ENCODE measurements at regions not wholly inside any gene's neighbourhood (a gene's known extent, or its start where the extent isn't known, plus 50 kb on each side); places are given as distances from the start of the nearest gene placed in this dataset.

DNA sequence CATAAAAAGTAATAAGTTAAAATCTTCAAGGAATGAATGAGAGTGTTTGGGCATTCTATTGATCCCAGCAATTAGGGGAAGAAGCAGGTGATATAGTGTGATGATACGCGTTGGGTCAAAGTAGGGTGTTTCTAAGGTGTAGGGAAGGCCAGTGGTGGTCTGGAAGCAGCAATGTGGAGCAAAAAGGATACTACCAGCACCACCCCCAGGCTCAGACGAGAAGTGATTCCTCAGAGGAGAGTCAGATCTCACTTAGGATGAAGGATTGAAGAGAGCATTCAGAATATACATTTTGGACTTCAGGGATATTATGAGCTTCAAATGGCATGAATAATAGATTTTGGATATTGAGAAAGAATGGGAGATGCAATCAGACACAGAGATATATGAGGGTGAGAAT is 497.6 kb downstream of the RMST start:
- Histone ChIP-seq H3K27ac (ENCODE audit: low read depth in 2 of 2, low read length in 1 of 2) (no peak overlapping the region), H3K9me2 (no peaks in the 10 kb centered on the region), H3K9ac (no peak overlapping the region), H3K4me2 (no peak overlapping the region), H3K4me1 (ENCODE audit: control insufficient read depth in 1 of 2, insufficient read depth in 2 of 2, low read depth in 1 of 2, low read length in 1 of 2) (no peaks in the 10 kb centered on the region), H3F3A (replicated peaks; ENCODE audit: insufficient read depth) (no peaks in the 10 kb centered on the region), H2AFZ (ENCODE audit: low read depth) (no peak overlapping the region), H3K4me3 (ENCODE audit: low read depth in 2 of 2, low read length in 1 of 2) (no peak overlapping the region), H3K27me3 (ENCODE audit: insufficient read depth) (no peaks in the 10 kb centered on the region), H4K20me1 (ENCODE audit: insufficient read depth) (no peaks in the 10 kb centered on the region), H3K9me3 (no peaks in the 10 kb centered on the region), H3K79me2 (ENCODE audit: insufficient read depth) (no peaks in the 10 kb centered on the region), H3K36me3 (replicated peaks in 1 of 2; ENCODE audit: control insufficient read depth in 1 of 2, insufficient read depth in 2 of 2, low read length in 1 of 2) (no peaks in the 10 kb centered on the region)
- 64% methylated on average over 3 of the region's 3 CpGs for WGBS (ENCODE audit: low lambda C conversion rate)
- POLR2A ChIA-PET = no interaction called here
- CTCF ChIA-PET = interaction anchor here (0.6 to 3.7 kb wide), 28 partner anchors 9 to 973 kb away, joined by 3 to 31 read pairs (median 4); no protein-coding TSS in a partner anchor
- TF ChIP-seq RCOR1 (IDR thresholded peaks at IDR 0.05; ENCODE audit: low read length) (no peak), ELF1 (IDR thresholded peaks at IDR 0.05) (no peak)
- TF ChIP-seq, protein P1, sequence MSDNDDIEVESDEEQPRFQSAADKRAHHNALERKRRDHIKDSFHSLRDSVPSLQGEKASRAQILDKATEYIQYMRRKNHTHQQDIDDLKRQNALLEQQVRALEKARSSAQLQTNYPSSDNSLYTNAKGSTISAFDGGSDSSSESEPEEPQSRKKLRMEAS (IDR thresholded peaks at IDR 0.05; ENCODE audit: low read depth) = no peak
- DNase-seq = no peak

DNA sequence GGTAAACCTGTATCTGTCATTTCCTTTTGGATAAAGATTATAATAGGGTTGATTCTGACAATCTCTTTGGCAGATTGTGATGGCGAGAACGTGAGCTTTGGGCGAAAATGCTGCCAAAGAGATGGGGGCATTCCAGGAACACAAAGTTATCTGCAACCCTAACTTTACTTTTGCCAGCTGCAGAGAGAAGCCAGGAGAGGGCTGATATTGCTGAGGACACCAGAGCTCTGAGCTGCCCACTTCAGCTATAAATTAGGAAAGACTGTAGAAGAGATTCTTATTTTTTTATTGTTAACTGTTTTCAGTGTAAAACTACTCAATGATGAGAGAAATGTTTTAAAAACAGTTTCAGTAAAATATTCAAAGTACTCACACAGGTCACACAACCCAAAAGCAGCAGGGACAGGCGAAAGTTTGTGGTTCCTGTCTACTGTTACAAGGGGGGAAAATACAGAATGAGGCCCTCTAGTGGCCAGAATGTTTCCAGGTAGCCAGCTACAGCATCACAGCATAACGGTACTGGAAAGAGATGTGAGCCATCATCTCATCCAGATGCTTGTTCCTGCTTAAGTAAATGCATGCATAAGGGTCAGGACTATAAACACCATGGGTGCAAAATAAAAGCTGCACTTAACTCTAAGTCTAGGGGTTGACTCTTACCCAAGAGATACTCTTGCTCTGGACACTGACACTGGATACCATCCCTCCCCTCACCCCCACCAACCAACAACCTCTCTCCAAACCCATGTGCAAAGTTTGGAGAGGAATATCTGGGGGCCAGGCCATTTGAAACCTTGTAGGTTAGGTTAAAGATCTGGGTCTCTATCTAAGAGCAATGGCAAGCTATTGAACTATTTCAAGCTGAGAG is 498.4 kb downstream of the RMST start:
- no peaks in the 10 kb centered on the region for H3K79me2 ChIP-seq (ENCODE audit: insufficient read depth)
- POLR2A ChIA-PET = no interaction called here
- no peak for TF ChIP-seq JUND (IDR thresholded peaks at IDR 0.05)
- TF ChIP-seq FOSL2 (IDR thresholded peaks at IDR 0.05; ENCODE audit: borderline replicate concordance, low read depth) = no peak
- no peak for TF ChIP-seq GATA2 (CRISPR knock-in tag; IDR thresholded peaks at IDR 0.05)
- TF ChIP-seq TCF12 (IDR thresholded peaks at IDR 0.05) = no peak
- TF ChIP-seq SMC3 (IDR thresholded peaks at IDR 0.05; ENCODE audit: low read depth, low read length) = peak; percentile 31; the same call in 1 of the 2 replicates
- TF ChIP-seq GABPA (IDR thresholded peaks at IDR 0.05; ENCODE audit: low read depth) = no peak
- TF ChIP-seq, protein P2, sequence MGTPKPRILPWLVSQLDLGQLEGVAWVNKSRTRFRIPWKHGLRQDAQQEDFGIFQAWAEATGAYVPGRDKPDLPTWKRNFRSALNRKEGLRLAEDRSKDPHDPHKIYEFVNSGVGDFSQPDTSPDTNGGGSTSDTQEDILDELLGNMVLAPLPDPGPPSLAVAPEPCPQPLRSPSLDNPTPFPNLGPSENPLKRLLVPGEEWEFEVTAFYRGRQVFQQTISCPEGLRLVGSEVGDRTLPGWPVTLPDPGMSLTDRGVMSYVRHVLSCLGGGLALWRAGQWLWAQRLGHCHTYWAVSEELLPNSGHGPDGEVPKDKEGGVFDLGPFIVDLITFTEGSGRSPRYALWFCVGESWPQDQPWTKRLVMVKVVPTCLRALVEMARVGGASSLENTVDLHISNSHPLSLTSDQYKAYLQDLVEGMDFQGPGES (IDR thresholded peaks at IDR 0.05; ENCODE audit: low read depth, low read length) = no peak
- no peak for TF ChIP-seq MEF2A (IDR thresholded peaks at IDR 0.05; ENCODE audit: borderline replicate concordance, low read depth)
- no peak for TF ChIP-seq EP300 (IDR thresholded peaks at IDR 0.05; ENCODE audit: borderline replicate concordance in 1 of 2, low read depth in 1 of 2, low read length in 1 of 2)
- TF ChIP-seq SIN3A (IDR thresholded peaks at IDR 0.05; ENCODE audit: borderline replicate concordance, low read depth, low read length) = no peak
- no peak for TF ChIP-seq TAF1 (IDR thresholded peaks at IDR 0.05; ENCODE audit: borderline replicate concordance, low read depth, low read length)
- TF ChIP-seq RCOR1 (IDR thresholded peaks at IDR 0.05; ENCODE audit: low read length) = no peak
- TF ChIP-seq, protein P1 (IDR thresholded peaks at IDR 0.05; ENCODE audit: low read depth) = no peak
- TF ChIP-seq, protein P3, sequence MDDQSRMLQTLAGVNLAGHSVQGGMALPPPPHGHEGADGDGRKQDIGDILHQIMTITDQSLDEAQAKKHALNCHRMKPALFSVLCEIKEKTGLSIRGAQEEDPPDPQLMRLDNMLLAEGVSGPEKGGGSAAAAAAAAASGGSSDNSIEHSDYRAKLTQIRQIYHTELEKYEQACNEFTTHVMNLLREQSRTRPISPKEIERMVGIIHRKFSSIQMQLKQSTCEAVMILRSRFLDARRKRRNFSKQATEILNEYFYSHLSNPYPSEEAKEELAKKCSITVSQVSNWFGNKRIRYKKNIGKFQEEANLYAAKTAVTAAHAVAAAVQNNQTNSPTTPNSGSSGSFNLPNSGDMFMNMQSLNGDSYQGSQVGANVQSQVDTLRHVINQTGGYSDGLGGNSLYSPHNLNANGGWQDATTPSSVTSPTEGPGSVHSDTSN (IDR thresholded peaks at IDR 0.05) = no peak
- TF ChIP-seq TEAD4 (IDR thresholded peaks at IDR 0.05; ENCODE audit: borderline replicate concordance, insufficient read depth) = no peak
- TF ChIP-seq RAD21 (IDR thresholded peaks at IDR 0.05; ENCODE audit: low read length) = peak; percentile 51
- TF ChIP-seq EZH2phosphoT487 (IDR thresholded peaks at IDR 0.05; ENCODE audit: borderline replicate concordance, low read depth) = no peak
- TF ChIP-seq, protein P4, sequence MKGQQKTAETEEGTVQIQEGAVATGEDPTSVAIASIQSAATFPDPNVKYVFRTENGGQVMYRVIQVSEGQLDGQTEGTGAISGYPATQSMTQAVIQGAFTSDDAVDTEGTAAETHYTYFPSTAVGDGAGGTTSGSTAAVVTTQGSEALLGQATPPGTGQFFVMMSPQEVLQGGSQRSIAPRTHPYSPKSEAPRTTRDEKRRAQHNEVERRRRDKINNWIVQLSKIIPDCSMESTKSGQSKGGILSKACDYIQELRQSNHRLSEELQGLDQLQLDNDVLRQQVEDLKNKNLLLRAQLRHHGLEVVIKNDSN (IDR thresholded peaks at IDR 0.05; ENCODE audit: borderline replicate concordance, low read depth) = no peak
- TF ChIP-seq, protein P5, sequence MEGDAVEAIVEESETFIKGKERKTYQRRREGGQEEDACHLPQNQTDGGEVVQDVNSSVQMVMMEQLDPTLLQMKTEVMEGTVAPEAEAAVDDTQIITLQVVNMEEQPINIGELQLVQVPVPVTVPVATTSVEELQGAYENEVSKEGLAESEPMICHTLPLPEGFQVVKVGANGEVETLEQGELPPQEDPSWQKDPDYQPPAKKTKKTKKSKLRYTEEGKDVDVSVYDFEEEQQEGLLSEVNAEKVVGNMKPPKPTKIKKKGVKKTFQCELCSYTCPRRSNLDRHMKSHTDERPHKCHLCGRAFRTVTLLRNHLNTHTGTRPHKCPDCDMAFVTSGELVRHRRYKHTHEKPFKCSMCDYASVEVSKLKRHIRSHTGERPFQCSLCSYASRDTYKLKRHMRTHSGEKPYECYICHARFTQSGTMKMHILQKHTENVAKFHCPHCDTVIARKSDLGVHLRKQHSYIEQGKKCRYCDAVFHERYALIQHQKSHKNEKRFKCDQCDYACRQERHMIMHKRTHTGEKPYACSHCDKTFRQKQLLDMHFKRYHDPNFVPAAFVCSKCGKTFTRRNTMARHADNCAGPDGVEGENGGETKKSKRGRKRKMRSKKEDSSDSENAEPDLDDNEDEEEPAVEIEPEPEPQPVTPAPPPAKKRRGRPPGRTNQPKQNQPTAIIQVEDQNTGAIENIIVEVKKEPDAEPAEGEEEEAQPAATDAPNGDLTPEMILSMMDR (IDR thresholded peaks at IDR 0.05) = peak; percentile 64
- no peak for TF ChIP-seq ELF1 (IDR thresholded peaks at IDR 0.05)
- TF ChIP-seq NFIC (IDR thresholded peaks at IDR 0.05; ENCODE audit: borderline replicate concordance) = no peak

More for the DNA sequence above, 498.4 kb downstream of the RMST start:
- CTCF ChIA-PET = interaction anchor here (0.5 to 3.7 kb wide), 35 partner anchors 8 to 974 kb away, joined by 3 to 31 read pairs (median 4); no protein-coding TSS in a partner anchor
- H3K4me1 ChIP-seq (ENCODE audit: control insufficient read depth in 1 of 2, insufficient read depth in 2 of 2, low read depth in 1 of 2, low read length in 1 of 2) = no peaks in the 10 kb centered on the region
- no peaks in the 10 kb centered on the region for H3F3A ChIP-seq (replicated peaks; ENCODE audit: insufficient read depth)
- H4K20me1 ChIP-seq (ENCODE audit: insufficient read depth) = no peaks in the 10 kb centered on the region
- H3K27ac ChIP-seq (ENCODE audit: low read depth in 2 of 2, low read length in 1 of 2) = no peak overlapping the region
- no peak overlapping the region; a peak in 1 of 4 replicates for H3K4me3 ChIP-seq (ENCODE audit: low read depth in 2 of 2, low read length in 1 of 2)
- H3K36me3 ChIP-seq (replicated peaks in 1 of 2; ENCODE audit: control insufficient read depth in 1 of 2, insufficient read depth in 2 of 2, low read length in 1 of 2) = no peaks in the 10 kb centered on the region
- no peaks in the 10 kb centered on the region for H3K27me3 ChIP-seq (ENCODE audit: insufficient read depth)
- 49% methylated on average over 5 of the region's 5 CpGs for WGBS (ENCODE audit: low lambda C conversion rate)
- no peaks in the 10 kb centered on the region for H3K9me2 ChIP-seq
- no peaks in the 10 kb centered on the region for H3K9me3 ChIP-seq
- no peak overlapping the region for H3K9ac ChIP-seq
- peak; percentile 19 for DNase-seq
- H2AFZ ChIP-seq (ENCODE audit: low read depth) = no peak overlapping the region
- H3K4me2 ChIP-seq = no peak overlapping the region

All from SK-N-SH (cell line).